ENCODE measurements at regions not wholly inside any gene's neighbourhood (a gene's known extent, or its start where the extent isn't known, plus 50 kb on each side); places are given as distances from the start of the nearest gene placed in this dataset.
A peak's percentile ranks its signal among the peaks of the same experiment; 100 is the strongest.
"Not testable (repeated sequence)": the region's sequence is repeated elsewhere in the genome, so short reads cannot be mapped to it uniquely, and the experiment has no call there.

GRCh38 chrX:53883196-53883595 lies 161.1 kb downstream of the PHF8 start:
- DNase-seq = no peak

- no peak for DNase-seq
Observed at GRCh38 chrX:53882331-53882730, 161.9 kb downstream of the PHF8 start.

GRCh38 chrX:53880786-53881185 lies 163.5 kb downstream of the PHF8 start:
- not testable (repeated sequence) for DNase-seq

GRCh38 chrX:53859890-53860289 lies 173.4 kb upstream of the HUWE1 start:
- no peak for DNase-seq

- DNase-seq = peak; percentile 28
Observed at GRCh38 chrX:53831662-53832635, 145.4 kb upstream of the HUWE1 start.

GRCh38 chrX:53824686-53825085 lies 138.2 kb upstream of the HUWE1 start:
- no peak for DNase-seq

GRCh38 chrX:53818115-53818514 lies 131.6 kb upstream of the HUWE1 start:
- DNase-seq = not testable (repeated sequence)

- no peak for DNase-seq
Observed at GRCh38 chrX:53817548-53817947, 131.0 kb upstream of the HUWE1 start.

- no peak for DNase-seq
Observed at GRCh38 chrX:53813670-53814440, 127.3 kb upstream of the HUWE1 start.

- DNase-seq = no peak
Observed at GRCh38 chrX:53798281-53798680, 111.8 kb upstream of the HUWE1 start.

GRCh38 chrX:53795576-53795975 lies 109.1 kb upstream of the HUWE1 start:
- no peak for DNase-seq

- no peak for DNase-seq
Observed at GRCh38 chrX:53794181-53794580, 107.7 kb upstream of the HUWE1 start.

- DNase-seq = no peak
Observed at GRCh38 chrX:53768865-53769264, 82.3 kb upstream of the HUWE1 start.

GRCh38 chrX:53768451-53768850 lies 81.9 kb upstream of the HUWE1 start:
- no peak for DNase-seq

- no peak for DNase-seq
Observed at GRCh38 chrX:53767544-53767943, 81.0 kb upstream of the HUWE1 start.

GRCh38 chrX:53757181-53757580 lies 70.7 kb upstream of the HUWE1 start:
- DNase-seq = not testable (repeated sequence)

GRCh38 chrX:53746718-53747117 lies 60.2 kb upstream of the HUWE1 start:
- DNase-seq = no peak

GRCh38 chrX:53743244-53743643 lies 56.7 kb upstream of the HUWE1 start:
- DNase-seq = no peak

GRCh38 chrX:53738370-53738906 lies 51.9 kb upstream of the HUWE1 start:
- no peak for DNase-seq
